HG03558 (cell line): ENCODE measurements at regions not wholly inside any gene's neighbourhood (a gene's known extent, or its start where the extent isn't known, plus 50 kb on each side); places are given as distances from the start of the nearest gene placed in this dataset.

ENCODE experiments used
- ATAC-seq: cut with Tn5 transposase; IDR thresholded peaks from one replicate; pipeline ENCODE4 v1.9.1; 2021; ENCODE audit warnings: moderate number of reproducible peaks; ENCODE audit not compliant: unreplicated experiment; ENCODE audit errors: extremely low read depth

DNA sequence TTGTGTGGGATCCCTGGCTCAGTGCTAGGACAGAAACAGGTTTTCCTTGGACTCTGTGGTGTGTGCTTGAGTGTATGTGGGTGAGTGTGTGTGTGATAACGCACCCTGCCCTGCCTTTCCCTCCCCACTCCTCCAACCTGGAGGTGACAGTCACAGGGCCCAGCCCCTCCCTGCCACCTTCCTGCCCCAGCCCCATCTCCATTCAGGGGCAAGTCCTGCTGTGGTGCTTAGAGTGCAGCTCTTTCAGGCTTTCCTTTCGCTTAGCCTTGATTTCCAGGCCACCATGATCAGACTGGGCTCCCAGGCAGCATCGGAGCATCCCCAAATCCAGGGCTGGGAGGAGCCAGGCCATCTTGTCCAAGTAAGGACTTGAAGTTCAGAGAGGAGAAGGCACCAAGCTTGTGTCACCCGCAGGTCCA is 185.2 kb downstream of the ZFP36L2 start:
- ATAC-seq, result no peak

DNA sequence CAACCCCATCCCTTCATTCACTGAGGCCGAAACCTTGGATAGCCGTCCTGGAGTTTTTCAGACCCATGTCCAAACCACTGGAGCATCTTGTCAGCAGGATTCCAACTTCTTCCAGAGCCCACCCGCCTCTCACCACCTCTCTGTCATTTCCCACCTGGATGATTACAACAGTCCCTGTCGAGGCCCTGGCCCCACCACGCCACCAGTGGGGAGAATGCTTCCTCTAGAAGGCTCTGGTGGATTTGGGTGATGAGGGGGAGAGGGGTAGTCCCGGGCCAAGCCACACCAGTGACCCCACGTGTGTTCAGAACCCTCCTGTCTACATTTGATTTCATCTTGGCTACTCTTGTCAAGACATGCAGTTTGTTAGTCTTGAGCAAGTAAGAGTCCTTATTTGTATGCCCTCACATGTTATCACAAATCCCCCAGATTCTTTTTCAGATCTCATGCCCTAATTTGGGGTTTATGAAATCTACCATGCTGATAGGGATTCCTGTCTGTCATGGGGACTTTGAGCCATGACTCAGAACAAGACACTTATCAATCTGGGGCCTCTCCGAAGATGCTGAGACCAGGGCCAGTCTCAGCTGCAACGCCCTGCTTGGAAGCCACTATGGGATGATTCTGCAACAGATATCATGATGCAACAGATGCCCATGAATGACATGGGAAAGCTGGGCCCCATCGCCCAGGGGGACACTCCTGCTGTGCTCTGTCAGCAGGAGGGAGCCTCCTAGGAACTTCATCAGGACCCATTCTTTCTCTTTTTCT is 186.1 kb downstream of the ZFP36L2 start:
- no peak for ATAC-seq

GRCh38 chr2:43039376-43040080 is 186.9 kb downstream of the ZFP36L2 start:
- no peak for ATAC-seq

DNA sequence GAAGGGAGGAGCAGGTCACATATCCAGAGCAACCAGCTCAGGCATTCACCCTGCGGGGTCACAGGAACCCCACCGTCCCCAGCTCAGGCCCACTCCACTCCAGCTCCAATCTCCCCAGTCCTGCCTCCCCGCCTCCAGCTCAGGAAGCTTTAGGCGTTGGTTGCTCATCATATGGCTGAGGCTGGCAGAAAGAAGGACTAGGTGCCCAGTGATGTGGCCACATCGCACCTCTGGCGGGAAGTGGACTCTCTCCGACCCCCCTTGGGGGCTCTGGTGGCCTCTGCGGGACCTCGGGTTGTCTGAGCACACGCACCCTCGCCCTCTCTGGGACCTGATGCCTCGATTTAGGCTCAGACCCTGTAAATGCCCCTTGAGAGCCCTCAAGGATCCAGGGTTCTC is 187.7 kb downstream of the ZFP36L2 start:
- no peak for ATAC-seq

GRCh38 chr2:43038034-43038695 is 188.2 kb downstream of the ZFP36L2 start:
- no peak for ATAC-seq

- no peak for ATAC-seq
These were observed 190.5 kb downstream of the ZFP36L2 start for GRCh38 chr2:43035922-43036321.

GRCh38 chr2:43034921-43035320 is 191.5 kb downstream of the ZFP36L2 start:
- no peak for ATAC-seq

DNA sequence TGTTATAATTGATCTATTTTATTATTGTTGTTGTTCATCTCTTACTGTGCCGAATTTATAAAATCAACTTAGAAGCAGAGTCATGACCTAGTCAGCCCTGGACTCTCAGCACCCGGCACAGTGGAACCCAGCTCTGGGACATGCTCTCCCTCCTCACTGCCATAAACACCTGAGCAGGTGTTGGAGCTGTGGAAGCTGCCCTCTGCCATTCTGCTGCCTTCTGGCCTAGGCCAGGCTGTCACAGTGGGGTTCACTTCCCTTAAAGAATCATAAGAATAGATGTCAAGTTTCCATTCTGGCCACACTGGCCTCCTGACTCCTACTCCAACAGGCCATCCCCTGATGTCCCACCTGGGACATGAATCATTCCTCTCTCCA is 192.2 kb downstream of the ZFP36L2 start:
- ATAC-seq, result no peak

GRCh38 chr2:43033466-43034241 is 192.8 kb downstream of the ZFP36L2 start:
- no peak for ATAC-seq

DNA sequence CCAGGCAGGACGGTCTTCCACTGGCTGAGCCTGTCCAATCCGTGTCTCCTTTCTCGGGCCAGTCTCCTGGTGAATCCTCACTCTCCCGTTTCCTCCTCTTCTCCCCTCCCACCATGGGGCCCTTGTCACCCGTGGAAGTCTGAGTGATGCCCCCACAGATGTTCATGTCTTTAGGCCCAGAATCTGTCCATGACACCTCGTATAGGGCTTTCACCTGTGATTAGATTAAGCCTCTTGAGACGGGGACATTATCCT is 193.5 kb downstream of the ZFP36L2 start:
- ATAC-seq, result no peak

DNA sequence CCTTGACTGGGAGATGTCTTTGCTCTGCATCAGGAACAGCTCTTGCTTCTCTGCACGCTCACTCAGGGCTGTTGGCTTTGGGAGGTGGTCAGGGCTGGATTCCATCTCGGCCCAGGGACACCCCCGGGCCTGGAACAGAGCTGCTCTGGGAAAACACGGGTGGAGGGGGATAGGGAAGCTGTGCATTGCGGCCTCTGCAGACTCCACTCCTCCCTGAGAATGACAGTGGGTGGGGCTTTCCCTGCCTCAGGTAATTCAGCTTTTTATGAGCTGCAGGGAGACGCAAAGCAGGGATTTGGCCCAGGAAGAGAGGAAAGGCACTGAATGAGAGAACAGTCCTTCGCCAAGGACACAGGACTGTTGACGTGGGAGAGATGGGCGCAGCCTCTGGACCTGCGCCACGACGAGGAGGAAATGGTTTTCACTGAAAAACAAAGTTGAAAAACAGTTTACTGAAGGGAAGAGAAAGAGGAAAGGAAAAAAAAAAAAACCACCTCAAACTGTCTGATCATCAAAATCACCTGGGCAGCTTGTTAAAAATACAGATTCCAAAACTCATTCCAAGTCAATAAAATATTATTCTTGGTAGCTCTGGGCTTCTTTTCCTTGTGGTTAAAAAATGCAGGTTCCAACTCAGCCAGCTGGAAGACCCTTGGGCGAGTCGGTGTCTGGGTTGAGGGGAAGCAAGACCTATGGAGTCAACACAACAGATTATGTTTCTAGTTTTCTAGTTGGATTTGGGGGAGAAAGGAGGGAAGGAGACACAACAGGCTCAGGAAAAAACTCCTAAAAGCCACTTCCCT is 194.0 kb downstream of the ZFP36L2 start:
- no peak for ATAC-seq

GRCh38 chr2:43031471-43032212 is 194.8 kb downstream of the ZFP36L2 start:
- no peak for ATAC-seq

DNA sequence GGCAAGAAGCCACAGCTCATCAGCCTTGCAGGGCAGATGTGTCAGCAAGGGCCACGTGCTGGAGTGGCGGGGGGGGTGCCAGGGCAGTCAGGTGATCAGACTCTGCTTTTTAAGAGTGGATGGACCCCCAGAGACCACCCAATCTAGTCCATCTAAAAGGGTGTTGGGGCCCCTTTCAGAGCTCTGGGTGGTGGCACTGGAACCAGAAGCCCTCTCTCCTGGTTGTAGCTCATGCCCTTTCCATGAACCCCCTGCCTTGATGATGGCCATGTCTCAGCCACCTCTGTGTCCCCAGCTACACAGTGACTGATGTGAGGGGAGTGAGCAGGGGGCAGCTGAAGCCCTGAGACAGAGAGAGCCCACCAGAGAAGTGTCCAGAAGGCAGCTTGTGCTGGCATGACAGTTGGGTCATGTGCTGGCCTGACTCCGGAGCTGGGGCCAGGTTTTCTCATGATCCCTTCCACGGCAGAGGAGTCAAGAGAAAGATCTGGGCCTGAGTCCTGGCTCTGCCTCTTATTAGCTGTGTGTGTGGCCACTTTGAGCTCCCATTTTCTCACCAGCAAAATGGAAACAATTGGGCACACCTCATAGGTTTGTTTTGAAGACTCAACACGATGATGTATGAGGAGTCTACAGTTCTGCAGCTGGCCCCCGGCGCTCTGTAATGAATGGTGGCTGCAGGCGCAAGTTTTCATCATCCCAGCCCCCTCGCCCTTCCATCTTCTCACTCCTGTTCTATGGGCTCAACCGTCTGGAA is 195.7 kb downstream of the ZFP36L2 start:
- ATAC-seq, result no peak

DNA sequence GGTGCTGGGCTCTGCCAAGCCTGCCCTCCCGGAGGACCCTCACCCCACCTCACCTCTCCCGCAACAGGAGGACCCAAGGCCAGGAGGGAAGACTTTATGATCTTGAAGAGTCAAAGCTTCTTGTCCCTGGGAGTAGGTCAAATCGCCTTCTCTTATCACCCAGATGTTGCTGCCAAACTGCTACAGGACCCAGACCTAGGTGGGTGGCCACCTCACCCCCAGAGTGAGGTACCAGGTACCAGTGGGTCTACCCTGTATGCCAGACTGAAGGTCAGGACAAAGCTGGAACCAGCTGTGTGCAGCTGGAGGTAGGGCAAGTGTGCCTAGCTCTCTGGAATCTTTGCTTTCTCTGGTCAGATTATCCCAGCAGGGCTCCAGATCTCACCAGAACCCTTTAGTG is 197.2 kb downstream of the ZFP36L2 start:
- no peak for ATAC-seq

- no peak for ATAC-seq
These were observed 198.2 kb downstream of the ZFP36L2 start for GRCh38 chr2:43028188-43028587.

DNA sequence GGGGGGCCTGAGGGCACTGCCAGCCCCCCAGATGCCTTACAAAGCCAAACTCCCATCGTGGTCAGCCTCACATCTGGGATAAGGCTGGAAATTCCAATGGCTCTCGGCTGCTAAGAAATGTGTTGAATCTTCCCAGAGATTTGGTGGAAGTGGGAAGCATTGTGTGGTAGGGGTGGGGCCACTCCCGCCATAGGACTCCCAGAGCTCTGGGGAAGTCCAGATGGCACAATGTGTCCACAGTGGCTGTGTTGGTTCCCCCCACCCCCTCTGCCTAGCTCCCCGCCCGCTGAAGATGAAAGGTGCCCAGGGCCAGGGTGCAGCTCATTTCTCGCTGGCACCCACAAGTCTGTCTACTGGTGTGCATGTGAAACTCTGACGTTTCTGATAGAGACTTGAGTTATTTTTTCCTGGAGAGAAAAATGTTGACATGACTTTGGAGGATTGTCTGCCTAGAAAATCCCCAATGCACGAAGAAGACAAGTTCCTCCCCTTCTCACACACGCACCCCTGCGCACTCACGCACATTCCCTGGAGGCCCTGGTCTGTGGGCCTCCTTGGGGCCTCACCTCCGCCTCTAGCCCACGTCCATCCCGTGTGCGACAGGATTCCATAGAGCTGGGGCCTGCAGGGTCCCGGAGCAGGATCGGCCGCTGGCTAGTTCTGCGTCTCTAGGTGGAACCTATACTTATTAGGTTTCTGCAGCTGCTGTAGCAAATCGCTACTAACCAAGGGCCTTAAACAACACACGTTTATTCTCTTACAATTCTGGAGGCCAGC is 199.1 kb downstream of the ZFP36L2 start:
- ATAC-seq, result no peak

- no peak for ATAC-seq
These were observed 199.8 kb downstream of the ZFP36L2 start for GRCh38 chr2:43026426-43027096.
